ENCODE measurements at regions not wholly inside any gene's neighbourhood (a gene's known extent, or its start where the extent isn't known, plus 50 kb on each side); places are given as distances from the start of the nearest gene placed in this dataset.
"Not testable (repeated sequence)": the region's sequence is repeated elsewhere in the genome, so short reads cannot be mapped to it uniquely, and the experiment has no call there.

DNA sequence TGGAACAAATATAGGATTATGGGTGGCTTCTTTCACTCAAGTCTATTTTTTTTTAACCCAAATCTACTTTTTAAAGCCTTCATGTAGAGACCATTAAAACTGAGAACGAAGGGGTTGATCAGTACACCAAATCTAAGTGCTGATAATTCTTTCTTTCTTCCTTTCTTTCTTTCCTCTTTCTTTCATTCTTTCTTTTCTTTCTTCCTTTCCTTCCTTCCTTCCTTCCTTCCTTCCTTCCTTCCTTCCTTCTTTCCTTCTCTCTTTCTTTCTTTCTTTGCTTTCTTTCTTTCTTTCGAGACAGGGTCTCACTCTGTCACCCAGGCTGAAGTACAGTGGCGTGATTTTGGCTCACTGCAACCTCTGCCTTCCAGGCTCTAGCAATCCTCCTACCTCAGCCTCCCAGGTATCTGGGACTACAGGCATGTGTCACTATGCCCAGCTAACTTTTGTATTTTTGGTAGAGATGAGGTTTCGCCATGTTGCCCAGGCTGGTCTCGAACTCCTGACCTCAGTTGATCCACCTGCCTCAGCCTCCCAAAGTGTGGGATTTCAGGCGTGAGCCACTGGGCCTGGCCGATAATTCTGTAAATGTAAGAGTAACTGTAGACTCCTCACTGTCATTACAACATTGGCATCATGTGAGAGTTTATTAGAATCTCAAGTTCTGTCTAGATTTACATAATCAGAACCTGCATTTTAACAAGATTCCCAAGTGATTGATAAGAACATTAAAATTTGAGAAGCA is 236.4 kb downstream of the TFEC start:
- no peak for DNase-seq (ENCODE audit: low read depth)

DNA sequence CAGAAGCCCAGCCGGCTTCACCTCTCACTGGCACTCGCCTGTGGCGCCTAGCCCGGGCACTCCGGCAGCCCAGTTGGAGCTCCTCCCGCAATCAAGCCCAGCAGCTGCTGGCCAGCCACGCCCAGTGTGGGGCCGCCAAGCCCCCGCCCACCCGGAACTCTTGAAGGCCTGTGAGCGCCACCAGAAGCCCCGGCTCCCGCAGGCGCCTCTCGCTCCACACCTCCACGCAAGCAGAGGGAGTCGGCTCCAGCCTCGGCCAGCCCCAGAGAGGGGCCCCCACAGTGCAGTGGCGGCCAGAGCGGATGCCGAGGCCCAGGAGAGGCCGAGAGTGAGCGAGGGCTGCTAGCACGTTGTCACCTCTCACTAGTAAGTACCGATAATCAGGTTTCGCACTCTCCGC is 240.7 kb downstream of the TFEC start:
- DNase-seq (ENCODE audit: low read depth), result no peak

DNA sequence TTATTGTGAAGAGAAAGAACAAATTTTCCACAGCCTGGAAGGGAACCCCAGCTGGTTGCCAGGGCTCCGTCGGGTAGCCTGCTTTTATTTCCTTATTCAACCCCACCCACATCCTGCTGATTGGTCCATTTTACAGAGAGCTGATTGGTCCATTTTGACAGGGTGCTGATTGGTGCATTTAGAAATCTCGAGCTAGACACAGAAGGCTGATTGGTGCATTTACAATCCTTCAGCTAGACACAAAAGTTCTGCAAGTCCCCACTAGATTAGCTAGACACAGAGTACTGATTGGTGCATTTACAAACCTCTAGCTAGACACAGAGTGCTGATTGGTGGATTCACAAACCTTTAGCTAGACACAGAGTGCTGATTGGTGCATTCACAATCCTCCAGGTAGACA is 241.1 kb downstream of the TFEC start:
- DNase-seq (ENCODE audit: low read depth), result not testable (repeated sequence)

DNA sequence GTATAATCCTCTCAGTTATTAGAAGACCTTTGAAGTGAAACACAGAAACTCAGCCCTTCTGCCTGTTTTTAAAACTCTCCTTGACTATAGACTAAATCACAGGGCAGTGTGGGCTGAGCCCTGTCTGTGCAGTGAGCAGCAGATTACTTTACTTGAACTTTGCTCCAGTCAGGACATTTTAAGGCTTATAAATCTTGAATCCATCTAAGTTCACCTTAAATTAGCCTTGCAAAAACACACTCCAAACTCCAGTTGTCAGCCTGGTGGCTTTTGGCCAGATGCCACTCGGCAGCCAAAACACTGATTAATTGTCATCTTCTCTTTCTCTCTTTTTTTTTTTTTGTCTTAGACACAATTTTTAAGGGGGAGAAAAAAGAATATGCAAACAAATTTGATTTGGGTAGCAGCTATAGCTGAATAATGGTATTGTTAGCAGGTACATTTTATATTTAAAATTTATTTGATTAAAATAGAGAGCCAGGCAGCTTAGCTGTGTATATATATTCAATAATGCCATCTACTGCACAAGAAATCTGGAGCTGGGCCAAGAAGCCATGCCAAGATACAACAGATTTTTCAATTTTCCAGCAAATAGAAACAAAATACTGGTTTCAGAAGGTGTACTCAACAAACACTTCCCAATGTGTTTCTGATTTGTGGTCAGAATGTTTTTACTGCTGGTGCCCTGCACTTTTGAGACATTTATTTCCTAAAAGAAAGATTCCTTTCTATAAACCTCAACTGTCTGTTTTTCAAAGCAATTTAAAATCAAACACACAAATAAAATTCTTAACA is 247.7 kb downstream of the TFEC start:
- DNase-seq (ENCODE audit: low read depth), result no peak

DNA sequence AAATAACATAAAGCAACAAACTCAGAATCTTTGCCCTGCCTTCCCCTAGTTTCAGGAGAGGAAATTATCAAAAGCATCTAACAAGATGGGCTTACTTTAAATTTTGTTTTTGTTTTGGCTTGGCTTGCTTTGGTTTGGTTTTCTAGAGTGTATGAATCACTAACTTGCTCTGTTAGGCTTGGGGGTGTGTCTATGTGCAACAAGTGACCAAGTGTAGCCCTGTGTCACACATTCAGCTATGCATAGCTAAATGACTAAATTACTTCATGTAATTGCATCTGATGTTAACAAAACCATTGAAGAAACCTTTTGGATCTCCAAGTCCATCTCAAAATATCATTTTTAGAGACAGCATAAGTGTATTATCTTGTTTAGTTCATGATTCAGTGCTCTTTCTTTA is 251.0 kb downstream of the TFEC start:
- DNase-seq (ENCODE audit: low read depth), result no peak

DNA sequence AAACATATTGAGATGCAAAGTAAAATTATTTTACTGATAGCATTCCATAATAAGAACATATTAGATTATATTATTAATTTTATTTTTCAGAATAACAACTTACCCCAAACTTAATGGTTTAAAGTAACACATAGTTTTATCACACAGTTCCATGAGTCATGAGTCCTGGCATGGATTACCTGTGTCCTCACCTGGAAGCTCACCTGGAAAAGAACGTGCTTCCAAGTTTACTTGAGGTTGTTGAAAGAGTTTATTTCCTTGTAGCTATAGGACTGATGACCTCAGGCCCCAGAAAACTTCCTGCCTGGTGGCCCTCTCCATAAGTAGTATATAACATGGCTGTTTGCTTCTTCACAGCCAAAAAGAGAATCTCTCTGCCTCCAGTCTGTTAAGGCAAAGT is 254.6 kb downstream of the TFEC start:
- DNase-seq (ENCODE audit: low read depth), result no peak

DNA sequence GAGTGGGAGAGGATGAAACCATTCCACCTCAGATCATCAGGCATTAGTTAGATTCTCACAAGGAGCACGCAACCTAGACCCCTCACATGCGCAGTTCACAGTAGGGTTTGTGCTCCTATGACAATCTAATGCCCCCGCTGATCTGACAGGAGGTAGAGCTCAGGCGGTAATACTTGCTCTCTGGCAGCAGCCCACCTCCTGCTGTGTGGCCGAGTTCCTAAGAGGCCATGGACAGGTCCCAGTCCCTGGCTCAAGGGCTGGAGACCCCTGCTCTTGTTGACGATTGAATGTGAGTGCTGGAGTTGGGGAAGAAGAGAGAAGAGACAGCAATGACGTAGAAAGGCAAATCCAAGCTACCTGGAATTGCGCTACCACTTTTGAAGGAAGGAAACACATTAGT is 267.2 kb downstream of the TFEC start:
- no peak for DNase-seq (ENCODE audit: low read depth)

DNA sequence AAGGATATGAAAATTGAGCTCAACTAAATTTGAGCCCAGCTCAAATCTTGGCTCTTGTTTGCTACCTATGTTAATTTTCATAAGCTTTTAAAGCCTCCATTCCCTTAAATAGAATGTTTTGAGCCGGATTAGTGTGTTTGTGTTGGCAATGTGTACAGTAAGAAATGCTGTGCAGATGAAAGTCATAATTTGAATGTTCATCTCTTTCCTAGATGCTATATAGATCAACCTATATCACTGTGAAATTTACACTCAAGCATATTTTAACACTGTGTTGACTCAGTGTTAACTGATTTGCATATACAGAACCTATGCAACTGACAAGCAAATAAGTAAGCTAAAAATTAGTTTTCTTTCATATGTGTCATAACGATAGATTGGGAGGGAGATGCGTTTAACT is 272.5 kb downstream of the TFEC start:
- DNase-seq (ENCODE audit: low read depth), result no peak

DNA sequence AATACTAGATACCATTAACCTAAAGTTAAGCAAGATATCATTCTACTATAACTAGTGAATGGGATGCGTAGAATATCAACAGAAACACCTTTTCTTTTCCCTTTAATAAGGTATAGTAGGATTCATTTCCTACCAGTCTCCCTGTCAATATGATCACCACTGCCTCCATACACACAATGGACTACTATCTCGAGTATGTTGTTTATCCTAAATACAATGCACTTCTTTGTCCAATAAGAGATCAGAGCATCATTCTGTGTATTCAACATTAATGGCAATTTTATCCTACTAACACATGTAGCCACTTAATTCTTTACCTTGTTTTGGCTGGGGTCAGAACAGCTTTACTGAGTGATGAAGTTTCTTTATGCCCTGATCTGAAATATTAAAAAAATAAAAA is 276.3 kb downstream of the TFEC start:
- DNase-seq (ENCODE audit: low read depth), result no peak

DNA sequence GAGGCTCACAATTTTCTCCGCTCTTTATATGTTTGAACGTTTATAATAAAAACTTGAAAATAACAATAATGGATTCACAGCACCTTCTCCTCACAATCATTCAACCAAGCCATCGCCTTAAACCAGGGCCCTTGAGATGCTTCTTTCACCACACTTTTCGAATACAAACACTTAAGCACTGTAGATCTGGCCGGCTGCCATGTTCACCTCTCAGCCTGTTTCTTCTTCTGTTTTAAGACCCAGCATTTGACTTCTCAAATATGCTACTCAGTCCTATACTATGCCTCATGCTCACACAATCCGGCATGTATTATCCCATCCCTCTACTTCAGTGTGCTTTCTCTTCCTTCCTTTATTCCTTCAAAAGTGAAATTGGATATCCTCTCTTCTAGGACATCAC is 280.6 kb downstream of the TFEC start:
- DNase-seq (ENCODE audit: low read depth), result no peak

DNA sequence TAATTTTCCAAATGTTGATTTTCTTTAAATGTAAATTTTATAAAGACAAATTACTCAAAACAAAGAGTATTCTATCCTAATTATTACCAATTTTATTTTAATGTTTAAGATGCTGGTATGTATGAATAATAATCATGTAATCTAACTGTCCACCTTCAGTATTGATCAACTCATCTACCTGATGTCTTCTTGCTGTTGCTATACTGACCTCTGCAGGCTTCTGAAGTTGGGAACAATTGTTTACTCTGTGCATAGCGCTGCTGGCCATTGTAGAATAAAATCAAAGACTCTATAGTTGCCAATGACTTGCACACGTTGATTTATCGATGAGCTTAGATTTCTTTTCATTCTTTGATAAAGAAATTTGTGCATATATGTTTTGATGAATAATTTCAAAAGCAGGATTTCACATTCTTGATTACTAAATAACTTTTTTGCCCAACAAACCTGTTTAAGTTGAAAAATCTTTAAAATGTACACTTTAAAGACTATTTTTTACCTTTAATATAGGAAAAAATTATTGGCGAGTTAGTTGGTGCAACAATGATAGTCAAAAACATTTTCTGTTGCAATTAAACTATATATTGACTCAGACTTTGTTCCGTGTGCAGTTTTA is 282.3 kb downstream of the TFEC start:
- no peak for DNase-seq (ENCODE audit: low read depth)

DNA sequence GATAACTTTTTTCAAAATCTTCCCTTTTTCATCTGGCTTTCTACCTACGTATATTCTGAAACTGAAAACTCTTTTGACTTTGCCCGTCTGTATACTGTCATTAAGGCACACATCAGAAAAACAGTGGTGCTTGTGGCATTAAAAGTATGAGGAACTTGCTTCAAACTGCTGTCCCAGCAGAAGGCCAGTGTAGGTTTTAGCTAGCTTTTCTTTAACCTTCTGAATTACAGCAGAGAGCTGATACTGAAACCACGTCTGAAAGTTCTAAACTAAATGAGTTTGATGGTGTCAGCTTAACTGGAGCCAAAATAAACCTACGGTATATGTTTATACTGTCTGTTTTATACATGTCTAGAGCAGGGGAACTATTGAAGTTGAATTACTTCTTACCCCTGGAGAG is 283.4 kb downstream of the TFEC start:
- no peak for DNase-seq (ENCODE audit: low read depth)

DNA sequence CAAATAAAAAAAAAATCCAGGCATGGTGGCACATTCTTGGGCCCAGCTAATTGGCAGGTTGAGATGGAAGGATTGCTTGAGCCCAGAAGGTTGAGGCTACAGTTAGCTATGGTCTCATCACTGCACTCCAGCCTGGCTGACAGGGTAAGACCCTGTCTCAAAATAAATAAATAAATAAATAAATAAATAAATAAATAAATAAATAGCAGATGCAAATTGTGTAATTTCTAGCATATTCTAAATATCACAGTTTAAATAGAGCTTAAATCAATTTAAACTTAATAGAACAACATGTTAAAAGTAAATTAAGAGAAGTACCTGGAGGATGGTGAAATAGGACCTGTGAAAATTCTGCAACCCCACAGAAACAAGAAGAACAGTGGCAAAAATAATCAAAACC is 290.5 kb downstream of the TFEC start:
- no peak for DNase-seq (ENCODE audit: low read depth)

DNA sequence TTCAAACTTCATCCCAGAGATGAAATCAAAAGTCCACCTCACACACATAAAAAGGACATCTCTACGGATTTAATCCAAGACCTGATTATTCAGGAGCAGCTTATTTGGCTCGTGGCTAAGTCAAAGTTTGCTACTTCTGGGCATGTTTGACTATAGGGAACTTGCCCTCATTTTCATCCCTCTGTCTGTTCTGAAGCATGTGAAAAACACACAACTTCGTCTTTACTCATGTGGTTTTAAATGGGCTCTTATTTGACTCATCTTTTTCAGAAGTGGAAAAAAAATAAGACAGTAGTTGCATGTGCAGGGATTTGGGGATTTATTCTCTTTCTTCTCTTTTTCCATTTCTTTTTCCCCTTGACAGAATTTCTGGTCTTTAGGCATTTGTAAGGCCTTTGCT is 295.9 kb downstream of the TFEC start:
- no peak for DNase-seq (ENCODE audit: low read depth)

DNA sequence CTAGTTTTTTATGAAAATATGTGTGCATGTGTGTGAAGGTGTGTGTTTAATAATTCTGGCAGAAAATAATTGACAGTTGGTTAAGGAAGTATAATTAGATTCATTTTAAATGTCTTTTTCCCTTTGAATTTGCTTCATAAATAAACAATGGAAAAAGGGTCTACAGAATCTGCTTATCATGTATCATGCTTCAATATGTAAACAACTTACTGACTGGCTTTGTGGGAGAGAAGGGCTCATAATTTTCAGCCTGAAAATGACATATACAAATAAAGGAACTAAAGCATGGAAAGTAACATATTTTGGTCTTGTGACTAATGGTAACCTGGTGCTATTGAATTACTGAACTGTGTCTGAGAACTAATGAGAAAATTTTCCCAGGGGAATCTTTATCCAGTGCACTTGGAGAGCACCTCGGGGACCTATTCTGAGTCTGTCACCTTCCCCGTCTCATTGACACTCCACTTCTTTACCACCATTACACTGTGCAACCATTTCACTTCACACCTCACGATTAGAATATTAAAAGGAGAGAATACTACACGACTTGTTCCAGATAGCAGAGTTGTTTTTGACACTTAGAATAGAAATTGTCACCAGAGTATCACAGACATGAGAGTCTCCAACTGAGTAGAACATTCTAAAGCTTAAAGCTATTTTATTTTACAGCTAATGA is 298.6 kb downstream of the TFEC start:
- no peak for DNase-seq (ENCODE audit: low read depth)

DNA sequence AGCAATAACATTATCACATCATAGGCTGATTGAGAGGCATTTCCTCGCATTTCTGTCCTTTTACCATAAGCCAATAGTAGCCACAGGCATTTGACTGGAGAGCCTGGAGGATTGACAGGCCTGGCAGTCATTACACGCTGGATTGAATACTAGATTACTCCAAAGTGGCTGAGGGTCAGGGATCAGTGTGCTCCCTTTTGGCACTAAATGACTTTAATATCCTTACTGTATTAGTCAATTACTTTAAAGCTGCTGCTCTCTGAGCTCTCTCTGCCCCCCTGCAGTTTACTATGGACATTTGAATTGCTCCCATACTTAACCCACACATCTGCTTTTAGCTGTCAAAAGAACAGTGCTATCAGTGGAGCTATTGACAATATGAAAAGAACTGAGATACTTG is 302.0 kb downstream of the TFEC start:
- no peak for DNase-seq (ENCODE audit: low read depth)

DNA sequence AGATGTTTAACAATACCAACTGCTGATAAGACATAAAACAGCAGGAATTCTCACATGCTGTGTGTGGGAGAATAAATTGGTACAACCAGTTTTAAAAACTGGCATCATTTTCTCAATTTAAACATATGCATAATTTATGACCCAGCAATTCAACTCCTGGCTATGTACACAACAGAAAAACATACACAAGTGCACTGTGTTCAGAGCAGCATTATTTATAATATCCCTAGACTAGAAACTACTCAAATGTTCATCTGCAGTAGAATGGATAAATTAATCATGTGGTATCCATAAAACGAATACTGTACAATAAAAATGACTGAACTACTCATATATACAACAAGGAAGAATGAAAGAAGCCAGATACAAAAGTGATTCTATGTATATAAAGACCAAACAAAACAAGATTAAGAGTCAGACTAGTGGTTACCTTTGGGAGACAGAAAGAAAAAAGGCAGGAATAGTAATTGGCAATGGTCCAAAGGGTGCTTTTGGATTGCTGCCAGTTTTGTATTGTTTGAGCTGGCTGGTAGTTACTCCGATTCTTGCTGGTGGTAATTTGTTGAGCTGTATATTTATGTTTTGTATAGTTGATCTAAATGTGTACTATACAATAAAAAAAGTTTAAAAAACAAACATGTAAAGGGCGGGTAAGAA is 306.0 kb downstream of the TFEC start:
- no peak for DNase-seq (ENCODE audit: low read depth)

DNA sequence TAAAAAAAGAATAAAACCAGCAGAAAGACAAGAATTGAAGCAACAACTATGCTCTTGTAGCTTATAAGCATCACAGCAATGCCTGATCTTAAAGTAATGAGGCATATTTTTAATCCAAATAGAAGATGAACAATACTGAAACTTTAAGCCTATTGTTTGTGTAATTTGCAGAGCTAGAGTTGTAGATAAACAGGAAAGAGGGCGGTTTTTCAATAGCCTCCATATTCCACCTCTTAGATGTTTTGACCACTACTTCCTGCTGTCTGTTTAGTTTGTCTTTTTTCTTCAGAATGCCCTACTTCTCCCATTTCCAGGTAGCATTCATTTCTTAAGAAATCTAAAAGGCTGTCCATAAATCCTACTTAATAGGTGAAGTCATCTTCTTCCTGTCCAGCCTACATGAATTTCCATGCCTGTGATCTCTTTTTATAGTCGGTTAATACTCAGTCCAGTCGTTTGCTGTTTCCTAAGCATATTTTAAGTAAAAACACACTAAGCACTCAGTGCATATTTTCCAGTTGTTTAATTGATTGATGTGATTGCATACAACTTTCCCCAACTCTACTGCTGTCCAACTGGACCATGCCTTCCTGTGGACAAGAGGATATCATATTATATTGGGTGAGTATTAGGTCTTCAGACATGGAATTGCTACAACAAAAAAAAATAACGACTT is 308.1 kb downstream of the TFEC start:
- DNase-seq (ENCODE audit: low read depth), result no peak

DNA sequence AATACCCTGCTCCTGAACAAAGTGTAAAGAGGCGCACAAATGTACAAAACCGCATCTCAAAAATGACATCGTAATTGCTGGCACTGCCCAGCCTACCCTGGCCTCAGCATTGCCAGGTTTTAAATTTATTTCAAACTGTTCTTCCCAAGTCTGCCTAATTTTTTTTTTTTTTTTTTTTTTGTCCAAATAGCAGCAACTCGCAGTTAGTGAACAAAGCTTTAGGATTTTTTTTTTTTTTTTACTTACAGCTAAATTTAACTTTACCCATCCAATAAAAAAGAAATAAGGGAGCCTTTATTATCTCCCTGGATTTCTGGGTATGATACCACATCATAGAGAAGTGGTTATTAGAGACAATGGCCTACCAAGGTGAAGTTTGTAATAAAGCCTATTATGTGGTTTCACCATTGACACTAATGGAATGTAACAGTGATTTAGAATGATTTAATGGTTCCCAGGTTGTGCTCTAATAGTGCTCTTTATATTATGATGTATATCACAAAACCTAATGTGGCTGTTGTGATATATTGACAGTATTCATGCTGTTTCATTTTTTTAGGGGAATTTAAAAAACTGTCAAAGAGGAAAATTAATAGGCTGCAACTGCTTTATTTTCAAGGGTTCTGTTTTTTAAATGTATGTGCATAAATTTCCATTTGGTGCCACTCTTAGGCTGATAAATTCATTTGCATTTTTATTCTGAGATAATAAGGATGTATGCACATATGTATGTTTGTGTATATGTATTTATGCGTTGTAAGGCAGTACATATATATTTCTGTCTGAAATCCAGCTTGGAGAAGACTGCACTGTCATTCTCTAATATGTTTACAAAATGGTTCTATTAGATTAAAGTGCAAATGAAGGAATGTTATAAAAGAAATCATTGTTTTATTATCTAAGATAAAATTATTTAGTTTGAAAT is 309.0 kb downstream of the TFEC start:
- no peak for DNase-seq (ENCODE audit: low read depth)

DNA sequence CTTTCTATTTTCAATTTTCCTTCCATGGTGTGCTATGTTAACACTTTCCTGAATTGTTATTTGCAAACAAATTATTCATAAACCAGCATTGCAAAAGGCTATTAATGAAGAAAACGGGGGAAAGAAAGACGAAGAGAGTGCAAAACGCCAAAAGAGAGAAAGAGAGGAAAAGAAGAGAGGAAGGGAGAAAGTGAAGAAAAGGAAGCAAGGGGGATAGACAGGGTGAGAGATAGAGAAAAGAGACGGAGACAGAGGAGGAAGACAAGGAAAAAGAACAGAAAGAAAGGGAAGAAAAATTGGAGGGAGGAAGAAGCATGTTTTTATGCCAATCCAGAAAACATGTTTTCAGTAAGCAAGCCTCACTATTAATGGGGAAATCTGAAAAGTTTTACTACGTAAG is 310.6 kb downstream of the TFEC start:
- DNase-seq (ENCODE audit: low read depth), result no peak

DNA sequence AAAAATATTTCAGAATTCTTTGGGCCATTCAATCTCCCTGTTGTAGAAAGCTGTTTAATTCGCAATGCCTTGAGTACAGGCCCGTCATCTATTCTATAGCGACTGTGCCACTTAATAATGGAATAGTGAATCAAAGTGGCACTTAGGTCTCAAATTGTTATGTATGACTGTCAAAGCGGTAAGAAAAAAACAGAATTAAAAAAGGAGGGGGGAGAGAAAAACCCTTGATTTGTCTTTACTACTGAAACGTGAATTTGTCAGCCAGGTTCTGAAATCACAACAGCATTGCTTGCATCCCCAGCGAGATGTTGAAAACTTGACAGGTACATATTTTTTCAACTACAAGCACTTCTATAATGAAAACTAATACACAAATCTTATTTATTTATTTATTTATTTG is 320.9 kb downstream of the TFEC start:
- DNase-seq (ENCODE audit: low read depth), result no peak

Data from HS-27A (cell line).